HEK293 (cell line): ENCODE measurements at regions not wholly inside any gene's neighbourhood (a gene's known extent, or its start where the extent isn't known, plus 50 kb on each side); places are given as distances from the start of the nearest gene placed in this dataset.

Source experiments
- CTCF ChIA-PET: fragments of 350-600 bp; formaldehyde crosslinking; extraction: SDS; loops from one replicate; lab custom pipeline; 2021; ENCODE audit warnings: antibody characterized with exemption; lab: Yijun Ruan, JAX
- POLR2A ChIA-PET: fragments of 300-600 bp; formaldehyde crosslinking; extraction: SDS; loops from one replicate; lab custom pipeline; 2020; ENCODE audit warnings: antibody characterized with exemption, inconsistent platforms; lab: Yijun Ruan, JAX
- H3K27ac ChIP-seq: fragments of 200-500 bp; sonication (Bioruptor generic); 2 replicates; pipeline ENCODE4 v1.5.1; 2014; ENCODE audit warnings: low read depth, low read length, control low read depth, inconsistent platforms; ENCODE audit errors: extremely low read depth
- H3K36me3 ChIP-seq, 2 experiments: fragments of 200-500 bp in 1 of 2; sonication (Bioruptor generic) in 1 of 2; 1 replicate in 1 of 2; 2 replicates in 1 of 2; pipeline ENCODE4 v1.5.1; 2014 to 2017; ENCODE audit warnings: inconsistent platforms in 2 of 2, low read length in 2 of 2; ENCODE audit not compliant: control insufficient read depth in 2 of 2, insufficient read depth in 1 of 2
- H3K4me1 ChIP-seq: fragments of 200-500 bp; sonication (Bioruptor generic); 2 replicates; pipeline ENCODE4 v1.5.1; 2014; ENCODE audit warnings: mild to moderate bottlenecking, low read length, inconsistent platforms; ENCODE audit not compliant: control insufficient read depth, insufficient read depth
- H3K4me3 ChIP-seq: 2 replicates; pipeline ENCODE4 v1.5.1; 2011; ENCODE audit warnings: low read depth, mild to moderate bottlenecking, control low read depth, low read length, moderate library complexity
- H3K9me3 ChIP-seq: fragments of 200-500 bp; sonication (Bioruptor generic); 2 replicates; pipeline ENCODE4 v1.5.1; 2014; ENCODE audit warnings: low read depth, low read length, inconsistent platforms; ENCODE audit not compliant: control insufficient read depth, insufficient read depth
- ATF2 ChIP-seq: fragments of 450-650 bp; formaldehyde crosslinking; IDR thresholded peaks from 2 replicates; pipeline ENCODE4 v1.5.1; 2016; ENCODE audit warnings: missing biosample characterization, missing genetic modification characterization, low read depth
- EGR2 ChIP-seq: fragments of 450-650 bp; formaldehyde crosslinking; IDR thresholded peaks from 2 replicates; pipeline ENCODE4 v1.5.1; 2016; ENCODE audit warnings: low read depth, missing biosample characterization, missing genetic modification characterization
- HOXC10 ChIP-seq: sonication (generic); formaldehyde crosslinking; IDR thresholded peaks from 2 replicates; pipeline ENCODE4 v1.8.1; 2023; ENCODE audit warnings: mild to moderate bottlenecking, missing genetic modification reagents
- TCF7L2 ChIP-seq: IDR thresholded peaks from 2 replicates; pipeline ENCODE4 v1.6.1; 2011; ENCODE audit warnings: low read depth, mild to moderate bottlenecking, inconsistent platforms, low read length, moderate library complexity, borderline replicate concordance
- ZBTB11 ChIP-seq: fragments of 450-650 bp; formaldehyde crosslinking; conservative IDR thresholded peaks from 2 replicates; pipeline ENCODE4 v1.5.1; 2016; ENCODE audit warnings: low read depth, missing biosample characterization, missing genetic modification characterization
- ZFP3 ChIP-seq: fragments of 450-650 bp; formaldehyde crosslinking; IDR thresholded peaks from 2 replicates; pipeline ENCODE4 v1.5.1; 2016; ENCODE audit warnings: low read depth, missing biosample characterization, missing genetic modification characterization
- ZNF138 ChIP-seq: fragments of 450-650 bp; formaldehyde crosslinking; IDR thresholded peaks from 2 replicates; pipeline ENCODE4 v1.5.1; 2016; ENCODE audit warnings: missing biosample characterization, missing genetic modification characterization, borderline replicate concordance
- ZNF266 ChIP-seq: fragments of 450-650 bp; formaldehyde crosslinking; IDR thresholded peaks from 2 replicates; pipeline ENCODE4 v1.5.1; 2016; ENCODE audit warnings: missing biosample characterization, missing genetic modification characterization, low read depth
- ZNF274 ChIP-seq, 2 experiments: fragments of 200-500 bp in 1 of 2; fragments of 450-650 bp in 1 of 2; sonication (Bioruptor generic) in 1 of 2; formaldehyde crosslinking in 1 of 2; IDR thresholded peaks; 2 replicates each; pipeline versions ENCODE4 v1.5.1 to v1.6.1; 2014 to 2016; ENCODE audit warnings: borderline replicate concordance in 1 of 2, inconsistent platforms in 1 of 2, low read length in 1 of 2, missing biosample characterization in 1 of 2, missing genetic modification characterization in 1 of 2
- ZNF549 ChIP-seq: fragments of 450-650 bp; IDR thresholded peaks from 2 replicates; pipeline ENCODE4 v1.5.1; 2018; ENCODE audit warnings: missing biosample characterization, missing genetic modification characterization, mild to moderate bottlenecking, inconsistent platforms, moderate library complexity
- ZNF629 ChIP-seq: fragments of 450-650 bp; formaldehyde crosslinking; IDR thresholded peaks from 2 replicates; pipeline ENCODE4 v1.5.1; 2017; ENCODE audit warnings: missing biosample characterization, missing genetic modification characterization
- ZNF701 ChIP-seq: fragments of 450-650 bp; formaldehyde crosslinking; IDR thresholded peaks from 2 replicates; pipeline ENCODE4 v1.5.1; 2016; ENCODE audit warnings: missing biosample characterization, missing genetic modification characterization
- ZSCAN18 ChIP-seq: fragments of 450-650 bp; formaldehyde crosslinking; IDR thresholded peaks from 2 replicates; pipeline ENCODE4 v1.5.1; 2016; ENCODE audit warnings: missing biosample characterization, missing genetic modification characterization
- ZSCAN23 ChIP-seq: fragments of 450-650 bp; formaldehyde crosslinking; IDR thresholded peaks from 2 replicates; pipeline ENCODE4 v1.5.1; 2016; ENCODE audit warnings: missing biosample characterization, missing genetic modification characterization

DNA sequence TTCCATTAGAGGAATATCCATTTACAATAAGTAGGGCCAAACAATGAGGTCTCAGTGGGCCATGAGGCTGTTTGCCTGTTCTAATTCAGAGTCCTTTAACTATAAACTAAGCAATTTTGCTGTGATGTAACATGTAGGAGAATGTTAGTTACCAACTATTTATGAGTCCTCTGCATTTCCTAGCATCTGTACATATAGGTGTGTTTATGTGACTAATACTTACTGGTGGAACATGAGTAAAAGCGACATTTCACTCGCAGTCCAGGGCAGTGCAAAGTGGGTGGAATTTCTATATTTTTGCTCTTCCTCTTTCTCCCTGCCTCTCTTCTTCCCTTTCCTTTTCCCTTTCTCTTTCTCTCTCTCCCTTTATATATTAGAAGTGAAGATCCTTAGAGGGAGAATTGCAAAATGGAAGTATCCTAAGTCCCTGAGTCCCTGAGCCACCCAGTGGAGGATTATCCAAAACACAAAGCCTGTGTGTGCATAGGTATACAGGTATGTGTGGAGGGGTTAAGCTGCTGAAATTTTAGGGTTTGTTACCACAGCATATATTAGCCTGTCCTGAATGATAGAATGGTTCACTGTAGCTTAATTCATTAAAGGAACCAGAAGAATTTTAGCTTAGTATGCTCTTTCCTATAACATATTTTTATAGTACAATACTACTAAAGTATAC lies 487.0 kb upstream of the FANCL start:
- H3K9me3 ChIP-seq, result no peaks in the 10 kb centered on the region
- ChIA-PET CTCF (no interaction called here), POLR2A (no interaction called here)

GRCh38 chr2:58721912-58722591 lies 480.9 kb upstream of the FANCL start:
- Histone ChIP-seq H3K4me1 (no peaks in the 10 kb centered on the region), H3K9me3 (no peaks in the 10 kb centered on the region), H3K27ac (no peak overlapping the region), H3K36me3 (no peaks in the 10 kb centered on the region), H3K4me3 (no peak overlapping the region)
- ChIA-PET CTCF (interaction anchor here (0.7 kb wide), 1 partner anchor 31 kb away, joined by 3 read pairs; no protein-coding TSS in a partner anchor), POLR2A (no interaction called here)
- TF ChIP-seq ATF2 (tag by site-specific recombination) (no peak), TCF7L2 (no peak), HOXC10 (CRISPR knock-in tag) (no peak), ZFP3 (tag by site-specific recombination) (no peak), ZNF138 (tag by site-specific recombination) (no peak), ZNF266 (tag by site-specific recombination) (no peak), EGR2 (no peak), ZSCAN18 (tag by site-specific recombination) (no peak)

More for the DNA sequence above, 487.0 kb upstream of the FANCL start:
- H3K4me3 ChIP-seq, result no peak overlapping the region
- H3K36me3 ChIP-seq, result no peaks in the 10 kb centered on the region
- H3K4me1 ChIP-seq, result peaks cover 8% of the 10 kb centered on the region; the same call in 1 of the 2 replicates
- H3K27ac ChIP-seq, result no peak overlapping the region
- TF ChIP-seq ZSCAN23 (tag by site-specific recombination) (no peak), ZNF138 (tag by site-specific recombination) (no peak), ZNF701 (tag by site-specific recombination) (no peak), ZNF274 (IDR thresholded peaks at IDR 0.05; ENCODE audit: low read length) (no peak), ZNF274 (tag by site-specific recombination; IDR thresholded peaks at IDR 0.05; ENCODE audit: borderline replicate concordance) (no peak)
- TF ChIP-seq, all 188 proteins: peak for 0

GRCh38 chr2:58720770-58721697 lies 479.9 kb upstream of the FANCL start:
- Histone ChIP-seq H3K4me3 (no peak overlapping the region), H3K9me3 (no peaks in the 10 kb centered on the region), H3K36me3 (no peaks in the 10 kb centered on the region), H3K4me1 (no peaks in the 10 kb centered on the region), H3K27ac (no peak overlapping the region)
- POLR2A ChIA-PET, result no interaction called here
- CTCF ChIA-PET, result interaction anchor here (0.6 kb wide), 1 partner anchor 42 kb away, joined by 3 read pairs; no protein-coding TSS in a partner anchor
- no peak for TF ChIP-seq ZNF549 (tag by site-specific recombination)
- TF ChIP-seq ZBTB11 (tag by site-specific recombination), result no peak
- 0 out of 2 replicates have a peak, but pooled peaks have one; percentile 29 for TF ChIP-seq ZNF629 (tag by site-specific recombination)
- peak; percentile 76 for TF ChIP-seq ATF2 (tag by site-specific recombination)
